Stomach (tissue), 8 donors: ENCODE measurements at regions not wholly inside any gene's neighbourhood (a gene's known extent, or its start where the extent isn't known, plus 50 kb on each side); places are given as distances from the start of the nearest gene placed in this dataset.
A peak's percentile ranks its signal among the peaks of the same experiment; 100 is the strongest.

Experiments
- DNase-seq, 2 donors: peaks; one replicate each; pipeline versions ENCODE4 v3.0.0 to v3.0.0-alpha.2; 2013 to 2019
- H3K27ac ChIP-seq, 5 donors: fragments of 200-600 bp in 4 of 5; sonication (generic) in 4 of 5; one replicate each; pipeline ENCODE4 v1.5.1; 2013 to 2019; ENCODE audit warnings: mild to moderate bottlenecking in 1 of 5, moderate library complexity in 1 of 5
- H3K27me3 ChIP-seq, 3 donors: fragments of 200-600 bp; sonication (generic); one replicate each; pipeline ENCODE4 v1.5.1; 2017 to 2019; ENCODE audit warnings: mixed run types in 1 of 3
- H3K36me3 ChIP-seq, 4 donors: fragments of 200-600 bp; sonication (generic); 1 replicate in 3 of 4; 2 replicates in 1 of 4; pipeline ENCODE4 v1.5.1; 2016 to 2019
- H3K4me1 ChIP-seq, 4 donors: fragments of 200-600 bp; sonication (generic); one replicate each; pipeline ENCODE4 v1.5.1; 2016 to 2019
- H3K4me3 ChIP-seq, 4 donors: fragments of 200-600 bp; sonication (generic) in 3 of 4; one replicate each; pipeline ENCODE4 v1.5.1; 2016 to 2019; ENCODE audit warnings: mild to moderate bottlenecking in 1 of 4
- H3K9me3 ChIP-seq, 4 donors: fragments of 200-600 bp; sonication (generic); one replicate each; pipeline ENCODE4 v1.5.1; 2016 to 2019
- EP300 ChIP-seq: sonication (generic); formaldehyde crosslinking; IDR thresholded peaks from one replicate; pipeline ENCODE4 v1.6.1; 2017; ENCODE audit warnings: antibody characterized with exemption
- POLR2A ChIP-seq, 4 donors: fragments of 450-650 bp; IDR thresholded peaks; one replicate each; pipeline ENCODE4 v1.6.1; 2016; ENCODE audit warnings: antibody characterized with exemption in 4 of 4, control low read depth in 2 of 4, mild to moderate bottlenecking in 1 of 4, moderate library complexity in 1 of 4
- POLR2AphosphoS5 ChIP-seq, 3 donors: sonication (generic); formaldehyde crosslinking; IDR thresholded peaks; one replicate each; pipeline ENCODE4 v1.6.1; 2016; ENCODE audit warnings: antibody characterized with exemption in 3 of 3
- WGBS, 5 donors: extraction: QIAGEN DNeasy Blood & Tissue Kit in 3 of 5; methylation state at CpG; one replicate each; pipeline versions ENCODE4 v1.1.5 to v1.1.7; 2013 to 2018; 5-methylcytosine and 5-hydroxymethylcytosine counted together
- intact Hi-C: fragments of 100-400 bp; cut with DNase I; formaldehyde crosslinking; loops from one replicate; pipeline ENCODE4 v1.15.1; 2023; ENCODE audit warnings: low total_unique reads
- TF ChIP-seq, protein P1 (sequence below), 7 experiments: fragments of 450-650 bp in 4 of 7; fragments of 200-600 bp in 3 of 7; sonication (generic) in 3 of 7; IDR thresholded peaks; one replicate each; pipeline ENCODE4 v1.5.1; 2016 to 2019; ENCODE audit warnings: antibody characterized with exemption in 7 of 7, control low read depth in 2 of 7, mild to moderate bottlenecking in 1 of 7
- donor health status: healthy with polysubstance abuse.
- donor health status: Bipolar disorder and iron deficiency.
- donor health status: healthy.

DNA sequence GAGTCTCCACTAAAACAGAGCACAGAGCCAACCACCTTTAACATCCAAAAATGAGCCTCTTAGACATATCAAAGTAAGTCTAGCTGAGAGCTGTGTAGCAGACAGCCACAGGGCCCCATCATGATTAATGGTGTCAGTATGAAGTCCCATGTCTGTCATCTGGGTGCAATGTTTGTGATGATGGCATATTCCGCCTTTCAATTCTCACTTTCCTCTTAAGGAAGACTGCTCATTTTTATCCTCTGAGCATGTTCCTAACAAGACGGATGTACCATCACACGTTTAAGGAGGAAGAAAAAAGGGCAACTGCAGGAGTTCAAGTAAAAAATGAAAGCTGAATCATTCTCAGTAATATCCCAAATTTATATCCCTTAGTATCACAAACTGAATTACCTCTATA, 85.8 kb upstream of the KCNMB2 start:
- TF ChIP-seq, protein P1, sequence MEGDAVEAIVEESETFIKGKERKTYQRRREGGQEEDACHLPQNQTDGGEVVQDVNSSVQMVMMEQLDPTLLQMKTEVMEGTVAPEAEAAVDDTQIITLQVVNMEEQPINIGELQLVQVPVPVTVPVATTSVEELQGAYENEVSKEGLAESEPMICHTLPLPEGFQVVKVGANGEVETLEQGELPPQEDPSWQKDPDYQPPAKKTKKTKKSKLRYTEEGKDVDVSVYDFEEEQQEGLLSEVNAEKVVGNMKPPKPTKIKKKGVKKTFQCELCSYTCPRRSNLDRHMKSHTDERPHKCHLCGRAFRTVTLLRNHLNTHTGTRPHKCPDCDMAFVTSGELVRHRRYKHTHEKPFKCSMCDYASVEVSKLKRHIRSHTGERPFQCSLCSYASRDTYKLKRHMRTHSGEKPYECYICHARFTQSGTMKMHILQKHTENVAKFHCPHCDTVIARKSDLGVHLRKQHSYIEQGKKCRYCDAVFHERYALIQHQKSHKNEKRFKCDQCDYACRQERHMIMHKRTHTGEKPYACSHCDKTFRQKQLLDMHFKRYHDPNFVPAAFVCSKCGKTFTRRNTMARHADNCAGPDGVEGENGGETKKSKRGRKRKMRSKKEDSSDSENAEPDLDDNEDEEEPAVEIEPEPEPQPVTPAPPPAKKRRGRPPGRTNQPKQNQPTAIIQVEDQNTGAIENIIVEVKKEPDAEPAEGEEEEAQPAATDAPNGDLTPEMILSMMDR (IDR thresholded peaks at IDR 0.05): no peak
- no peak for TF ChIP-seq EP300
- TF ChIP-seq POLR2AphosphoS5 (IDR thresholded peaks at IDR 0.05): no peak
- no peak for TF ChIP-seq POLR2A (IDR thresholded peaks at IDR 0.05)
- no peak for DNase-seq
- WGBS, 5 donors: 72 to 89% (median 74%) methylated on average over 3 of the region's 3 CpGs
- intact Hi-C loops: no loop called here
- no peaks in the 10 kb centered on the region for H3K9me3 ChIP-seq
- H3K27me3 ChIP-seq: peaks cover 0 to 3% (median 0%) of the 10 kb centered on the region in 3 donors
- peaks cover 0 to 13% (median 8%) of the 10 kb centered on the region in 4 donors for H3K4me1 ChIP-seq
- H3K36me3 ChIP-seq: no peaks in the 10 kb centered on the region
- no peak overlapping the region for H3K4me3 ChIP-seq
- no peak overlapping the region for H3K27ac ChIP-seq

DNA sequence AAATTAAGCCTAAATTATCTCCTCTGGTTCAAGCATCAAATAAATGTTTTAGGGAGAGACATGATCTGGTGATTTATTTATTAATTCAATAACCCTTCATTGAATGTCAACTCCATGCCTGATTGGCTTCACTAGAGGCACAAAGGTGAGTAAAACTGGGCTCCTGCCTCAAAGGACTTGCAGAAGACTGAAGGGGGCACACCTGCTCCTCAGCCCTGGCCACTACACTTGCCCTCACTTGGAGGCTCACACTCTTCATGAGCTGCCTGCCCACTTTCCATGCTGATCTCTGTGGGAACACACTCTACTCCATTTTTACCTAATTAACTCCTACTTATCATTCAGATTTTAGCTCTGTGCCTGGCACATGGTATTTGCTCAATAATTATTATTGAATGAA, 84.4 kb upstream of the KCNMB2 start:
- H3K27ac ChIP-seq: no peak overlapping the region

DNA sequence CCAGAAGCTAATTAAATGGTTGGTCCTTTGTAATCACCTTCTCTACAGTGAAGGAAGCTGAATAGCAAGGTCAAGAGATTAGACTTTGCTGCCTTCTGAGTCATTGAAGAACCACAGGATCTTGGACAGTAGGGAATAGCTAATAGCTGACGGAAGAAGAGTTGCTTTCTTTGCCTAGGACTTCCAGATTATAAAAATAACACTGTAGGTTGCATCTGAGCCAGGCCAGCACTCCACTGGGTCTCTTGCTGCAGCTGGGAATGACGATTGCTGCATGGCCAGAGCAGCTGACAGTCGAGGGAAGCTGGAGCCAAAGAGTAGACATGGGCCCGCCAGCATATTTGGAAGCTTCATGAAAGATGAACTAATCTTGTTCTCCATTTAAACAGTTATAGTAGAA, 81.5 kb upstream of the KCNMB2 start:
- no peaks in the 10 kb centered on the region for H3K36me3 ChIP-seq
- peaks cover 0 to 3% (median 0%) of the 10 kb centered on the region in 3 donors for H3K27me3 ChIP-seq
- H3K27ac ChIP-seq: no peak overlapping the region
- intact Hi-C loops: no loop called here
- TF ChIP-seq EP300 (no peak), POLR2AphosphoS5 (IDR thresholded peaks at IDR 0.05) (no peak), POLR2A (IDR thresholded peaks at IDR 0.05) (no peak)
- TF ChIP-seq, protein P1 (IDR thresholded peaks at IDR 0.05): no peak
- no peak overlapping the region for H3K4me3 ChIP-seq
- DNase-seq: peak in 1 of 2 donors; percentile 83
- 54 to 72% (median 61%) methylated on average over 4 of the region's 4 CpGs for WGBS, 5 donors
- H3K4me1 ChIP-seq: peaks cover 0 to 13% (median 8%) of the 10 kb centered on the region in 4 donors
- H3K9me3 ChIP-seq: no peaks in the 10 kb centered on the region

More for the DNA sequence above, 84.4 kb upstream of the KCNMB2 start:
- Histone ChIP-seq H3K4me3 (no peak overlapping the region), H3K27me3 (peaks cover 0 to 3% (median 0%) of the 10 kb centered on the region in 3 donors), H3K36me3 (no peaks in the 10 kb centered on the region), H3K4me1 (peaks cover 0 to 13% (median 8%) of the 10 kb centered on the region in 4 donors), H3K9me3 (no peaks in the 10 kb centered on the region)
- intact Hi-C loops: no loop called here
- DNase-seq: no peak
- TF ChIP-seq POLR2A (IDR thresholded peaks at IDR 0.05): no peak
- TF ChIP-seq POLR2AphosphoS5 (IDR thresholded peaks at IDR 0.05): no peak
- TF ChIP-seq EP300: no peak
- TF ChIP-seq, protein P1 (IDR thresholded peaks at IDR 0.05): no peak

DNA sequence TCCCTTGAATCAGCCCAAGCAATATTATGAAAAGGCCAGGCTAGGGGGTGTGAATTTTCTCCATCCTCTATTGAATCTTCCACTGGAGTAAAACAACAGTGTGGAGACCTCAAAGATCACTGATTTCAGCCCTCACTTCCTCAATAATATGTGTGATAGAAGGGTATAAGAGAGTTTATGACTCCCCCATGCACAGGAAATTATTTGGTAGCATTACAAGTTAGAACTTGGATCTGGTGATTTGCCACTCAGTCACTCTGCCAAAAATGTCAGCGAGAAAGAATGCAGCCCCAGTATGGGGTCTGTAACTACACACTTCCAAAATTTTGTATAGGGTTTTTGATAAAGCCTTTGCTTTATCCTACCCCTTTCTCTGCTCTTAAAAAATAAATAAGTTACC, 81.0 kb upstream of the KCNMB2 start:
- intact Hi-C loops: no loop called here
- Histone ChIP-seq H3K27me3 (peaks cover 0 to 3% (median 0%) of the 10 kb centered on the region in 3 donors), H3K27ac (no peak overlapping the region), H3K4me1 (peaks cover 0 to 13% (median 8%) of the 10 kb centered on the region in 4 donors), H3K36me3 (no peaks in the 10 kb centered on the region), H3K4me3 (no peak overlapping the region), H3K9me3 (no peaks in the 10 kb centered on the region)
- 62 to 86% (median 71%) methylated on average over 1 of the region's 1 CpG for WGBS, 5 donors
- peak in 1 of 2 donors; percentile 28 for DNase-seq
- TF ChIP-seq, protein P1 (IDR thresholded peaks at IDR 0.05): no peak
- no peak for TF ChIP-seq POLR2A (IDR thresholded peaks at IDR 0.05)
- no peak for TF ChIP-seq POLR2AphosphoS5 (IDR thresholded peaks at IDR 0.05)
- TF ChIP-seq EP300: no peak
